Sigmoid colon (tissue), 4 donors: ENCODE measurements at regions not wholly inside any gene's neighbourhood (a gene's known extent, or its start where the extent isn't known, plus 50 kb on each side); places are given as distances from the start of the nearest gene placed in this dataset.

ENCODE experiments used
- EP300 ChIP-seq, 4 donors: sonication (generic); formaldehyde crosslinking; IDR thresholded peaks; one replicate each; pipeline ENCODE4 v1.6.1; 2017; ENCODE audit warnings: antibody characterized with exemption in 4 of 4
- POLR2A ChIP-seq, 2 donors: fragments of 450-650 bp; IDR thresholded peaks; one replicate each; pipeline ENCODE4 v1.6.1; 2016; ENCODE audit warnings: antibody characterized with exemption in 2 of 2, mild to moderate bottlenecking in 2 of 2, moderate library complexity in 2 of 2
- TF ChIP-seq, protein P1 (sequence below), 4 experiments: fragments of 450-650 bp in 3 of 4; fragments of 200-600 bp in 1 of 4; IDR thresholded peaks; one replicate each; pipeline ENCODE4 v1.5.1; 2016 to 2019; ENCODE audit warnings: antibody characterized with exemption in 4 of 4, mild to moderate bottlenecking in 3 of 4, moderate library complexity in 2 of 4

DNA sequence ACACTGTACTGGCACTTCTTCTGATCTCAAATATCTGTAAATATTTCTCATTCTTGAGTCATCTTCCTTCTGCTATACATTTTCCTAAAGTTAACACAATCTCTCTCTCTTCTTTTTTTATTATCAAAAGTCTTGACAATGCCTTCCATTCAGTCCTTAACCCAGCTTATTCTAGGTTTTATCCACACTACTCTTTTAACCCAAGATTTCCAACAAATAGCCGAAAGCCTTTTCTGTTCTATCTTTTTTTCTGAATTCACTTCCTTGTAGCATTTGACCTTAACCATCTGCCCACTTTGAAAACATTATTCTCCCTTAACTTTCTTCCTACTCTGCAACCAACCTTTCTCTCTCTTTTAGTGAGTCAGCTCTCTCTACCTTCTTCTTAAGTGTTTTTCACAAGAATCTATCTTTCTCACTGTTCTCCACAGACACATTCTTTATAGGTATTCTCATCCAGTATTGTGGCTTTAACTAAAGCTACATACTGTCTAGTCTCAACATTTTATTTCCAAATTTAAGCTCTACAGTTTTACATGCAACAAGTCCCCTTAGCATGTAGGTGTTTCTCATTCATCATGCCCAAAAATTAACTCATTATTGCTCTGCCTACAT, 915.6 kb downstream of the KCNMA1 start:
- TF ChIP-seq, protein P1, sequence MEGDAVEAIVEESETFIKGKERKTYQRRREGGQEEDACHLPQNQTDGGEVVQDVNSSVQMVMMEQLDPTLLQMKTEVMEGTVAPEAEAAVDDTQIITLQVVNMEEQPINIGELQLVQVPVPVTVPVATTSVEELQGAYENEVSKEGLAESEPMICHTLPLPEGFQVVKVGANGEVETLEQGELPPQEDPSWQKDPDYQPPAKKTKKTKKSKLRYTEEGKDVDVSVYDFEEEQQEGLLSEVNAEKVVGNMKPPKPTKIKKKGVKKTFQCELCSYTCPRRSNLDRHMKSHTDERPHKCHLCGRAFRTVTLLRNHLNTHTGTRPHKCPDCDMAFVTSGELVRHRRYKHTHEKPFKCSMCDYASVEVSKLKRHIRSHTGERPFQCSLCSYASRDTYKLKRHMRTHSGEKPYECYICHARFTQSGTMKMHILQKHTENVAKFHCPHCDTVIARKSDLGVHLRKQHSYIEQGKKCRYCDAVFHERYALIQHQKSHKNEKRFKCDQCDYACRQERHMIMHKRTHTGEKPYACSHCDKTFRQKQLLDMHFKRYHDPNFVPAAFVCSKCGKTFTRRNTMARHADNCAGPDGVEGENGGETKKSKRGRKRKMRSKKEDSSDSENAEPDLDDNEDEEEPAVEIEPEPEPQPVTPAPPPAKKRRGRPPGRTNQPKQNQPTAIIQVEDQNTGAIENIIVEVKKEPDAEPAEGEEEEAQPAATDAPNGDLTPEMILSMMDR (IDR thresholded peaks at IDR 0.05): no peak
- no peak for TF ChIP-seq EP300 (IDR thresholded peaks at IDR 0.05)
- no peak for TF ChIP-seq POLR2A (IDR thresholded peaks at IDR 0.05)
